ENCODE measurements at regions not wholly inside any gene's neighbourhood (a gene's known extent, or its start where the extent isn't known, plus 50 kb on each side); places are given as distances from the start of the nearest gene placed in this dataset.
"Not testable (repeated sequence)": the region's sequence is repeated elsewhere in the genome, so short reads cannot be mapped to it uniquely, and the experiment has no call there.

GRCh38 chr13:34179927-34180326 lies 362.0 kb downstream of the RFC3 start:
- Histone ChIP-seq H3K4me3 (no peak overlapping the region), H3K27ac (no peak overlapping the region), H3K27me3 (no peaks in the 10 kb centered on the region), H3K36me3 (no peaks in the 10 kb centered on the region), H3K9me3 (no peaks in the 10 kb centered on the region), H3K4me1 (peaks cover 0 to 2% (median 0%) of the 10 kb centered on the region in 3 donors)
- no peak for ATAC-seq
- no peak for TF ChIP-seq CTCF (IDR thresholded peaks at IDR 0.05)
- 85 to 97% methylated on average over 2 of the region's 2 CpGs for WGBS, 2 donors
- no peak for DNase-seq
- intact Hi-C loops (cut with DNase I) = no loop called here
- no peak for FAIRE-seq

GRCh38 chr13:34181256-34181655 lies 363.3 kb downstream of the RFC3 start:
- H3K27me3 ChIP-seq; FAIRE-seq; H3K27ac ChIP-seq; H3K4me3 ChIP-seq; H3K36me3 ChIP-seq; intact Hi-C loops (cut with DNase I); H3K9me3 ChIP-seq; ATAC-seq; H3K4me1 ChIP-seq: not testable (repeated sequence)
- WGBS, 2 donors = 90 to 96% methylated on average over 16 of the region's 16 CpGs
- peak in 1 of 6 donors; percentile 22 for DNase-seq

- Histone ChIP-seq H3K9me3 (no peaks in the 10 kb centered on the region), H3K27me3 (no peaks in the 10 kb centered on the region), H3K4me3 (no peak overlapping the region), H3K4me1 (no peaks in the 10 kb centered on the region), H3K27ac (no peak overlapping the region), H3K36me3 (no peaks in the 10 kb centered on the region)
- no peak for ATAC-seq
- whole genome bisulfite sequencing, 2 donors = 69 to 89% methylated on average over 2 of the region's 2 CpGs
- no peak for TF ChIP-seq CTCF (IDR thresholded peaks at IDR 0.05)
- no peak for FAIRE-seq
- intact Hi-C loops (cut with DNase I) = no loop called here
- no peak for DNase-seq
Observed at GRCh38 chr13:34189946-34190345, 372.0 kb downstream of the RFC3 start.

- no peaks in the 10 kb centered on the region for H3K36me3 ChIP-seq
- intact Hi-C loops (cut with DNase I) = no loop called here
- H3K27me3 ChIP-seq = no peaks in the 10 kb centered on the region
- WGBS, 2 donors = 57 to 67% methylated on average over 1 of the region's 1 CpG
- TF ChIP-seq CTCF (IDR thresholded peaks at IDR 0.05) = no peak
- DNase-seq (no peak), FAIRE-seq (peak; percentile 39), ATAC-seq (no peak)
- no peak overlapping the region for H3K4me3 ChIP-seq
- H3K27ac ChIP-seq = no peak overlapping the region
- no peaks in the 10 kb centered on the region for H3K4me1 ChIP-seq
- H3K9me3 ChIP-seq = no peaks in the 10 kb centered on the region
Observed at GRCh38 chr13:34201050-34201913, 383.3 kb downstream of the RFC3 start.

GRCh38 chr13:34207334-34207733 lies 389.4 kb downstream of the RFC3 start:
- intact Hi-C loops (cut with DNase I) = no loop called here
- DNase-seq (peak in 1 of 6 donors; percentile 7), ATAC-seq (peak in 3 of 4 donors; percentile 43 to 57 (median 44)), FAIRE-seq (peak; percentile 49)
- Histone ChIP-seq H3K36me3 (no peaks in the 10 kb centered on the region), H3K27me3 (no peaks in the 10 kb centered on the region), H3K4me1 (no peaks in the 10 kb centered on the region), H3K4me3 (no peak overlapping the region), H3K27ac (no peak overlapping the region), H3K9me3 (no peaks in the 10 kb centered on the region)
- no peak for TF ChIP-seq CTCF (IDR thresholded peaks at IDR 0.05)
- WGBS, 2 donors = 45 to 46% methylated on average over 4 of the region's 4 CpGs

Data from pancreas (tissue), 10 donors.